Right ventricle myocardium inferior (tissue), 1 donor: ENCODE measurements at regions not wholly inside any gene's neighbourhood (a gene's known extent, or its start where the extent isn't known, plus 50 kb on each side); places are given as distances from the start of the nearest gene placed in this dataset.

Experiments used
- ATAC-seq: fragments of 200-7000 bp; cut with Tn5 transposase; one replicate; pipeline ENCODE4 v1.9.1; 2020; ENCODE audit warnings: mild to moderate bottlenecking, moderate library complexity
- DNase-seq: peaks from one replicate; pipeline ENCODE4 v3.0.0; 2021; ENCODE audit errors: missing footprints
- intact Hi-C: fragments of 100-400 bp; cut with DNase I; formaldehyde crosslinking; loops from one replicate; pipeline ENCODE4 v1.11.0; 2022
- donor health status: DM: no; HTN: yes; CAD: no; lungs with severe emphysema.

DNA sequence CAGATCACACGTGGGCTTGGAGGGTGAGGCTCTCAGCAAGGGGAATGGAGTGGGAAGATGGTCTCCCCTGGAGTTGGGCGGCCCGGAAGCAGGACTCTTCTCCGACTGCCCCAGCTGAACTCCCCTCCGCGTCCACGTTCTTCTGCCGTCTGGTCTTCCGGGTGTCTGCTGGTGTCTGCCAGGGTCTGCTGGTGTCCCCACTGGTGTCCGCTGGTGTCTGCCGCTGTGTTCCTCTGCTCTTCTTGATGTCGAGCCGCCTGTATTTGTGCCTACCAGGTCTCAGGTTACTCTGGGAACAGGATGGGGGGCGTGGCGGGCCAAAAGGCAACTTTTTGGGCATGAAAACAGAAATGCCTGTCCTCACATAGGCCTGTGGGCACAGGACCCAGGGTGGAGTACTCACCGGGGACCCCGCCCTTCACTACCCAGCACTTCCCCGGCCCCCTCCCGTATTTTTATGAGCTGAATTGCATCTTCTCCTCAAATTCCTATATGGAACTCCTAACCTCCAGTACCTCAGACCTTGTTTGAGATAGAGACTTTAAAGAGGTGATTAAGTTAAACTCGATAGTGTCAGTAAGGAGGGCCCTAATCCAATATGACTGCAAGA lies 675.4 kb downstream of the SEMA5A start:
- ATAC-seq = no peak
- no peak for DNase-seq
- intact Hi-C loops = no loop called here

DNA sequence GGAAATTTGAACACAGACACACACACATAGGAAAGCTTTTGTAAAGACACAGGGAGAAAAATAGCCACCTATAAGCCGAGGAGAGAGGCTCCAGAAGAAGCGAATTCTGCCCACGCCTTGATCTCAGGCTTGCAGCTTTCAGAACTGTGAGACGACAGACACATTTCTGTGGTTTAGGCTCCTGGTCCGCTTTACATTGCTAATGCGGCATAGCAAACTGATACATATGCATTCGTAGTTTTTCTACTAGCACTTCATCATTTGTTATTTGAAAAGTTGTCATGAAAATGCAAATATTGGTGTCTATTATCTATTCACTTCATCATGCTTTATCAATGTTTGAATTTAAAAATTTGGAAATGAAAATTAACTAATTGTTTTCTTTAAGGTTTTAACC lies 674.9 kb downstream of the SEMA5A start:
- ATAC-seq = no peak
- intact Hi-C loops = no loop called here
- DNase-seq = no peak

DNA sequence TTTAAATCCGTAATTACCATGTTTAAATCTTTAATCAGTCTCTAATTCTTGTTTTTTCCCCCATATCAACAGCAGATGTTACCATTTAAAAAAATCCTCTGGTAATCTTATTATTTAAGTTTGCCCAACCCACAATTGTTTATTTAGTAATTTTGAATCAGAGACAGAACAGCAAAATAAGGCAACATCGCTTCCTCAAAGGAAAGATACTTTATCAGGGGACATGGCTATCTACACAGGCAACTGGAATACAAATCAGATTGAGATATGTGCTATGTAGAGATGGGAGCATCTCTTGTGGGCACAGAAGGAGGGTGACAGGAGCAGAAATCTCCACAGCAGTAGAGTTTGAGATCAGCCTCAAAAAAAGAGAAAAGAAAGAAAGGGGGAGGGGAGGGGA lies 674.4 kb downstream of the SEMA5A start:
- intact Hi-C loops = no loop called here
- no peak for ATAC-seq
- no peak for DNase-seq

- DNase-seq (no peak), ATAC-seq (no peak)
- intact Hi-C loops = no loop called here
Measured at GRCh38 chr5:8875722-8876121, 670.2 kb downstream of the SEMA5A start.

- intact Hi-C loops = no loop called here
- ATAC-seq (no peak), DNase-seq (no peak)
Measured at GRCh38 chr5:8879248-8879647, 666.6 kb downstream of the SEMA5A start.

- intact Hi-C loops = no loop called here
- DNase-seq = no peak
- no peak for ATAC-seq
Measured at GRCh38 chr5:8884029-8884428, 661.8 kb downstream of the SEMA5A start.

DNA sequence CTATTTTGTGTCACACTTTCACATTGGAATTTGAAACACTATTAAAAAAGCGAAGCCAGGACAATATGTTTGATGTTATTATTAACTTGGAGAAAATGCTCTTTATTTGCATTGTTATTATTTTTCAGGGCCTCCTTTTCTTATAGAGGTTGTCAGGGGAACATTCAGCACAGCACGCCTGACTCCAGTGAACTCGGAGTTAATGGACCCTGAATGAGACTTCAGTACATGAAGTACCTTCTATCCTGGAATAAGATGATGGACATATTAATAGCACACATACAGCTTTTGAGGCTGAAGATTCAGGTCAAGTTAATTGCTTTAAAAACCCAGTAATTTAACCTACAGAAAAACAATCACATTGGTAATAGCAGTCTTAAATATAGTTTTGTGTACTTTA lies 652.9 kb downstream of the SEMA5A start:
- no peak for DNase-seq
- intact Hi-C loops = no loop called here
- no peak for ATAC-seq

DNA sequence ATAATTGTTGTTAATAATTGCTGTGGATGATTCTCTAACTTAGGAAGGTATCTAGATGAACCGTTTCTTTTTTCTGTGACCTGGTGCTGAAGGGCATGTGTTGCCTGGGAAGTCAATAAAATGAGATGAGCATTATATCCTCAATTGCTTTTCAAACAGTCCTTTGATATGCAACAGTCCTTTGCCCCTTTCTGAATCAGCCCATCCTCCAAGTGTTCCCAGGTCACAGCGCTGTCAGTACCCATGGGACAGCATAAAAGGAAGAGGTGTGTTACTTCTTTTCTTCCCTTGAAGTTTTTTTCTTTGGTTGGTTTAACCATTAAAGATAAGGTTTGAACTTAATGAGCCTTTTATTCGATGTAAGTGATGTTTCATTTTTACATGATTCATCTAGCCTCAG lies 651.8 kb downstream of the SEMA5A start:
- no peak for ATAC-seq

GRCh38 chr5:8895062-8895461 lies 650.8 kb downstream of the SEMA5A start:
- intact Hi-C loops = no loop called here
- ATAC-seq = no peak
- DNase-seq = no peak

More for the DNA sequence above, 651.8 kb downstream of the SEMA5A start:
- intact Hi-C loops = no loop called here
- no peak for DNase-seq

DNA sequence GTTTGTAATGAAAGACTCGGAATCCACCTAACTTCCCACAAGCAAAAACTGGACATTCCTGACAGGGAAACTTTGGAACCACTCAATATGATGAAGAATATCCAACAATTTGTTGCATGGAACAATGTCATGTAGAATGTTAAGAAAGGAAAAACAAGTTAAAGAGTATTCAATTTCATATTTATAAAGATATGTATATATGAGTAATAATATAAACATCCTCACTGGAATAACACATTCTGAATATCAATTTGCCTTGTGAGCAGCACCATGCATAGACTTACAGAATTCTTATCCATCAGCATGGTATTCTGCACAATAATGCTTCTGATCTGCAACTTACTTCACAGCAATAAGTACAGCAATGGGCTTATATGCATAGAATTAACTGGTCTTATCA lies 650.3 kb downstream of the SEMA5A start:
- intact Hi-C loops = no loop called here
- ATAC-seq = no peak

GRCh38 chr5:8897316-8897715 lies 648.6 kb downstream of the SEMA5A start:
- DNase-seq (no peak), ATAC-seq (no peak)
- intact Hi-C loops = no loop called here

More for the DNA sequence above, 650.3 kb downstream of the SEMA5A start:
- DNase-seq = no peak

GRCh38 chr5:8905021-8905420 lies 640.9 kb downstream of the SEMA5A start:
- intact Hi-C loops = no loop called here
- ATAC-seq (no peak), DNase-seq (no peak)

GRCh38 chr5:8906303-8906967 lies 639.4 kb downstream of the SEMA5A start:
- ATAC-seq (no peak), DNase-seq (no peak)
- intact Hi-C loops = no loop called here

DNA sequence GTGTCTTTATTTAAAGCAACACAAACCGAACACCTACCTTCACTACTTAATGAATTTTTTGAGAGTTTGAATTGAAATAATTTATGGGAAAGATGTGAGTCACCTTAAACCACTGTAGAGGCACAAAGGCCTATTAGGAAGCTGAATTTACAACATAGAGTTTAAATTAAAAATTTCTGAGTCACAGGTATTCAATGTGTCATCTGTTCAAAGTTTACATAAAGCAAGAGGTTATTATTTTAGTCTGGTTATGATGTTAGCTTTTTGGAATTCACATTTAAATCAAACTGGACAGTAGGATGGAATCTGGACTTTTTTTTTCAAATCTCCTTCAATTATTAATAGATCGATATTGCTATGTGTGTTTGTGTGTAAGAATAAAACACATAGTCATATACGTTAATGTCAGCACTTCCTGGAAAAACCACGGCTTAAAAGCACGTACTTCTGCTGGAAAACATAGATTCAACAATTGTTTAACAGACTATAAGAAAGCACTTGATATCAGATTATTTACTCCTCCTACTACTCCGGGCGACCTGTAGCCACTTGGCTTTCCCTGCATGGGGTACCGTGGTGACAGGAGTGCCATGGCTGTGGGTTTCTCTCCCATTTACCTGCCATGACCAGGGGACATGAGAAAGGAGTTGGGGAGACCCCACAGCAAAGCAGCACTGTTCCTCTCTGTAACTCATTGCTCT lies 638.6 kb downstream of the SEMA5A start:
- DNase-seq = no peak
- intact Hi-C loops = no loop called here
- no peak for ATAC-seq

GRCh38 chr5:8908055-8908683 lies 637.7 kb downstream of the SEMA5A start:
- intact Hi-C loops = no loop called here
- ATAC-seq (no peak), DNase-seq (no peak)

DNA sequence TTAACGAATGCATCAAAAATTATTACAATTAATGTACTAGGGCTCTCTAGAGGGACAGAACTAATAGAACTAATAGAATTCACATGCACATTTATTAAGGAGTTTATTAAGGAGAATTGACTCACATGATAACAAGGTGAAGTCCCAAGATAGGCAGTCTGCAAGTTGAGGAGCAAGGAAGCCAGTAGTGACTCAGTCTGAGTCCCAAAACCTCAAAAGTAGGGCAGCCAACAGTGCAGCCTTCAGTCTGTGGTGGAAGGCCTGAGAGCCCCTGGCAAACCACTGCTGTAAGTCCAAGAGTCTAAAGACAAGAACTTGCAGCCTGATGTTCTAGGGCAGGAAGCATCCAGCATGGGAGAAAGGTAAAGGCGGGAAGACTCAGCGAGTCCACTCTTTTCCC lies 633.8 kb downstream of the SEMA5A start:
- DNase-seq (no peak), ATAC-seq (no peak)
- intact Hi-C loops = no loop called here

DNA sequence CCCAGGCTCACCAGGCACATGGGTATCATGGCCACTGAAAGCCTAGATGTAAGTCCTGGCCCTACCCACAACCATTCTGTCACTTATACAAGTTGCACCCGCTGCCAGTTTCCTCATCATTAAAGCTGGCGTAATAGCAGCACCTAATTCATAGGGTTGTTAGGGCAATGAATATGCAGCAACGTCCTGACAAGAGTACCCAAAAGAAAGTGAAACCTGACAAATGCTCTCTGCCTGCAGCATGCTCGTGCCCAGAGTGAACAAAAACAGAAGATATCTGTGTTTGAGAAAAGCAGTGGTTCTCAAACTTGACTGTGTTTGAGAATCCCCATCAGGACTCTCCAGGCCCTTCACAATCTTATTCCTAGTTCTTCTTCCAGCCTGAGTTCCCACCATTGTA lies 632.4 kb downstream of the SEMA5A start:
- ATAC-seq (no peak), DNase-seq (no peak)
- intact Hi-C loops = no loop called here

DNA sequence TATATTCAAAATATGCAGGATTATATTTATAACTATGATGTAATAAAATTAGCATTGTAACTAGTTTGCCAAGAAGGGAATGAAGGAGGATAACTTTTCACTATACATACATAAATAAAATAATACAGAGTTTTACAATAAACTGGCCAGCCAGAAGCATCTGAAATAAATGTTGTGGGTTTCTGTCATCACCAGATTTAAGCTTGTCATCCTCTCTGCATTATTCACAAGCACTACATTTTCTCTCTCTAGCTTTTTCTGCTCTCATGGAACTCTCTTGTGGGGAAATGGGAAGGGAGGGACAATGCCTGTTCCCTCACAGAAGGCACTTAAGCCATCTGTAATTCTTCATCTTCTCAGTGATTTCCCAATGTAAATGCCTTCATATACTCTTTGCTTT lies 626.8 kb downstream of the SEMA5A start:
- intact Hi-C loops = no loop called here
- ATAC-seq = no peak
- DNase-seq = no peak

DNA sequence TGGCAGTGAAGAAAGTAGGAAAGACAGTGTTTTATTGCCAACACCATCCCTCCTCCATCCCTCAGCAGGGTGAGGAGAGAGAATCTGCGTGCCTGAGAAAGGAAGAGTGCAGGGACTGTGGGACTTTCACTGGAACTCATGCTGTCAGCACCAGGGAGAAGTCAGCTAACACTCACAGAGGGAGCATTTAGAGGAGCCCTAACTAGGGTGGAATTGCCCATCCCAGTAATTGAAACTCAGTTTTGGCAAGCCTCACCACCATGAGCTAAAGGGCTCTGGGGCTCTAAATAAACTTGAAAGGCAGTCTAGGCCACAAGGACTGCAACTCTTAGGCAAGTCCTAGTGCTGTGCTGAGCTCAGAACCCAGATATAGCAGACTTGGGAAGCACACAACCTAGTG lies 622.3 kb downstream of the SEMA5A start:
- DNase-seq (no peak), ATAC-seq (no peak)
- intact Hi-C loops = no loop called here
